ENCODE measurements at regions not wholly inside any gene's neighbourhood (a gene's known extent, or its start where the extent isn't known, plus 50 kb on each side); places are given as distances from the start of the nearest gene placed in this dataset.

DNA sequence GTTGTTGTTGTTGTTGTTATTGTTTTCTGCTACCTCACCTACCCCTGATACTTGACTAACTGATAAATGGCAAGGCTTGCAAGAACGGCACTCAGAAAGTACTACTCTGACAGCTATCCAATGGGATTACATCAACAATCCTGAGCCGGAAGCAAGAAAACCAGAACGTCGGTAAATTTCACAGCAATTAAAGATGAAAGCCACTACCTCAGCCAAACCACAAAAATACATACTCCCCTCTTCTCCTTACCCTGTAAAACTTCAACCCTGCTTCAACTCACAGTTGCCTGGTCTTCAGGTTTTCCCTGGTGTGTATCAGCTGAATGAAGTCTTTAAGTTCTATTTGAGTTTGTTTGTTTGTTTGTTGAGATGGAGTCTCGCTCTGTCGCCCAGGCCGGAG is 293.7 kb upstream of the RND3 start:
- H3K27ac Mint-ChIP-seq, result no peak overlapping the region
- no peaks in the 10 kb centered on the region for H3K27me3 Mint-ChIP-seq
- H3K9me3 Mint-ChIP-seq, result peaks cover 0 to 3% (median 0%) of the 10 kb centered on the region in 11 donors
- intact Hi-C loops (cut with micrococcal nuclease), result no loop called here
- DNase-seq, result no peak
- no peaks in the 10 kb centered on the region for H3K4me1 Mint-ChIP-seq
- CTCF ChIA-PET, result no interaction called here
- ATAC-seq, result no peak
- Histone ChIP-seq H3K27ac (ENCODE audit: low read depth, low read length) (no peak overlapping the region), H3K4me1 (ENCODE audit: control insufficient read depth in 2 of 2, insufficient read depth in 2 of 2, low read length in 2 of 2) (no peaks in the 10 kb centered on the region), H3K36me3 (ENCODE audit: control insufficient read depth in 2 of 3, insufficient read depth in 3 of 3, low read length in 3 of 3) (no peaks in the 10 kb centered on the region), H3K4me3 (ENCODE audit: low read length) (no peak overlapping the region), H3K27me3 (ENCODE audit: control insufficient read depth in 2 of 2, insufficient read depth in 2 of 2, low read length in 2 of 2) (no peaks in the 10 kb centered on the region), H3K9me3 (ENCODE audit: control insufficient read depth in 2 of 3, low read length in 3 of 3) (no peaks in the 10 kb centered on the region)
- H3K4me3 Mint-ChIP-seq, result no peak overlapping the region
- POLR2A ChIA-PET, result no interaction called here
- H3K36me3 Mint-ChIP-seq, result no peaks in the 10 kb centered on the region

DNA sequence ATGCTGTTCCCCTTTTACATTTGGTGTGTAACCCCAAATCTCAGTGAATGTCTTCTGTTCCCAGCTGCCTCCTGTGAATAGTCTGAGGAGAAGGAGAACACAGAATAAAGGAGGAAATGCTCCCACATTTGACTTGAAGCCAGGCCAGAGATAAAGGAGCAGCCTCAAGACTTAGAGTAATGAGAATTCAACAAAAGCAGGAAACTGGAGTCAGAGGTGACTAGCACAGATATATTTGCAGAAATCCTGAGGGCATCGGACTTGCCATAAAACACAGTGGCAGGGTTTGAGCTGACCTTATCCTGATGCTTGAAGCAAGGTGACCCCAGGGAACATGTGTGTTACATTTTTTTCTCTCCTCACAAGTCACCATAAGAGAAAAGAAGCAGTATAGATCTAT is 291.4 kb upstream of the RND3 start:
- H3K36me3 ChIP-seq (ENCODE audit: control insufficient read depth in 2 of 3, insufficient read depth in 3 of 3, low read length in 3 of 3), result no peaks in the 10 kb centered on the region
- H3K27ac ChIP-seq (ENCODE audit: low read depth, low read length), result no peak overlapping the region
- H3K4me3 ChIP-seq (ENCODE audit: low read length), result no peak overlapping the region
- intact Hi-C loops (cut with micrococcal nuclease), result no loop called here
- Mint-ChIP-seq H3K27ac (no peak overlapping the region), H3K36me3 (no peaks in the 10 kb centered on the region), H3K9me3 (peaks cover 0 to 3% (median 0%) of the 10 kb centered on the region in 11 donors), H3K4me1 (no peaks in the 10 kb centered on the region), H3K27me3 (no peaks in the 10 kb centered on the region), H3K4me3 (no peak overlapping the region)
- H3K9me3 ChIP-seq (ENCODE audit: control insufficient read depth in 2 of 3, low read length in 3 of 3), result no peaks in the 10 kb centered on the region
- DNase-seq (no peak), ATAC-seq (no peak)
- no peaks in the 10 kb centered on the region for H3K27me3 ChIP-seq (ENCODE audit: control insufficient read depth in 2 of 2, insufficient read depth in 2 of 2, low read length in 2 of 2)
- ChIA-PET CTCF (no interaction called here), POLR2A (no interaction called here)
- no peaks in the 10 kb centered on the region for H3K4me1 ChIP-seq (ENCODE audit: control insufficient read depth in 2 of 2, insufficient read depth in 2 of 2, low read length in 2 of 2)

DNA sequence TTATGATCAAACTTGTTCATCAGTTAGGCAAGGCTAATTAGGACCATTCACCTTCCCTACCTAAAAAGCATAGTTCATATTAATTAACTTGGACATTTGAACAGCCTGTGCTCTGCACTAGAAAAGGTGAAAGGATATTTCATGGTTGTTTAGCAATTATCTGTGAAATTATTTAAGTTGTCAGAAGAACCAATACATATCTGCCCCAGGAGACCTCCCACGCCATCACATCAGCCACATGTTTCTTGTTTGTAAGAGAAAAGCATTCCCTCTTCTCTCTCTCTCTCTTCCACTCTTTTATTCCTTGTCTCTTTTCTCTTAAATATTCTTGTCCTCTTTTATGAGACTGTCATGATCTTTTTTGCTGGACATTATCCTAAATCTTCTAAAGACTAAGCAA is 282.0 kb upstream of the RND3 start:
- Mint-ChIP-seq H3K27me3 (peaks cover 0 to 5% (median 0%) of the 10 kb centered on the region in 5 donors), H3K4me3 (no peak overlapping the region), H3K9me3 (no peaks in the 10 kb centered on the region), H3K4me1 (no peaks in the 10 kb centered on the region), H3K27ac (no peak overlapping the region), H3K36me3 (no peaks in the 10 kb centered on the region)
- CTCF ChIA-PET, result no interaction called here
- no peak for DNase-seq
- Histone ChIP-seq H3K9me3 (ENCODE audit: control insufficient read depth in 2 of 3, low read length in 3 of 3) (no peaks in the 10 kb centered on the region), H3K27ac (ENCODE audit: low read depth, low read length) (no peak overlapping the region), H3K4me3 (ENCODE audit: low read length) (no peak overlapping the region), H3K4me1 (ENCODE audit: control insufficient read depth in 2 of 2, insufficient read depth in 2 of 2, low read length in 2 of 2) (no peaks in the 10 kb centered on the region), H3K36me3 (ENCODE audit: control insufficient read depth in 2 of 3, insufficient read depth in 3 of 3, low read length in 3 of 3) (no peaks in the 10 kb centered on the region), H3K27me3 (ENCODE audit: control insufficient read depth in 2 of 2, insufficient read depth in 2 of 2, low read length in 2 of 2) (no peaks in the 10 kb centered on the region)
- intact Hi-C loops (cut with micrococcal nuclease), result no loop called here
- ATAC-seq, result no peak
- POLR2A ChIA-PET, result no interaction called here

DNA sequence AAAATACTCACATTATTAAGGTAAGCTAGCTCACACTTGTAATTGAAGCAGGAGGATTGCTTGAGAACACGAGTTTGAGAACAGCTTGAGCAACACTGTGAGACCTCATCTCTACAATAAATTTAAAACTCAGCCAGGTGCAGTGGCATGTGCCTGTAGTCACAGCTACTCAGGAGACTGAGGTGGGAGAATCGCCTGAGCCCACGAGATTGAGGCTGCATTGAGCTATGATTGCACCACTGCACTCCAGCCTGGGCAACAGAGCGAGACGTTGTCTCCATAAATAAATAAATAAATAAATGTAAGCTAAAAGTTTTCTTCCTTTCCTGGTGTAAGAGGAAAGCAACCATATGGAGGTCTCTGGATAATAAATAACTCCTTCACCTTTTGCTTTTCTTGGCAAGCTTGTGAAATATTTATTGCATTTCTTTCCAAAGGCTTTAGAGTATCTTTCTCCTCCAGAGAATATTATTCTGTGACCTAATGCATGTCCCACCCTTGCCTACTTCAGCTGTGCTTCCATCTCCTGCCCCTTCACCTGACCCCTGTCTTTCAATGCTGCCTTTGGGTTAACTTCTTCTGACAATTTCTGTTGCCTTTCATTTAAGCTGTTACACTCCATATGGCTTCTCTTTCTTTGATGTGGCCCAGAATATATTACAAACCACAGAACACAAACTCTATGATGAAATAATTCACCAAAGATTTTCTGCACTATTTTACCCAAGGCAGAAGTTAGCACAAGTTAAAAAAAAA is 280.7 kb upstream of the RND3 start:
- Histone ChIP-seq H3K27ac (ENCODE audit: low read depth, low read length) (no peak overlapping the region), H3K4me3 (ENCODE audit: low read length) (no peak overlapping the region), H3K4me1 (ENCODE audit: control insufficient read depth in 2 of 2, insufficient read depth in 2 of 2, low read length in 2 of 2) (no peaks in the 10 kb centered on the region), H3K36me3 (ENCODE audit: control insufficient read depth in 2 of 3, insufficient read depth in 3 of 3, low read length in 3 of 3) (no peaks in the 10 kb centered on the region), H3K27me3 (ENCODE audit: control insufficient read depth in 2 of 2, insufficient read depth in 2 of 2, low read length in 2 of 2) (no peaks in the 10 kb centered on the region), H3K9me3 (ENCODE audit: control insufficient read depth in 2 of 3, low read length in 3 of 3) (no peaks in the 10 kb centered on the region)
- CTCF ChIA-PET, result no interaction called here
- Mint-ChIP-seq H3K4me1 (no peaks in the 10 kb centered on the region), H3K4me3 (no peak overlapping the region), H3K9me3 (peaks cover 0 to 3% (median 0%) of the 10 kb centered on the region in 11 donors), H3K27ac (no peak overlapping the region), H3K27me3 (peaks cover 0 to 5% (median 0%) of the 10 kb centered on the region in 5 donors), H3K36me3 (no peaks in the 10 kb centered on the region)
- POLR2A ChIA-PET, result no interaction called here
- ATAC-seq (no peak), DNase-seq (no peak)
- intact Hi-C loops (cut with micrococcal nuclease), result no loop called here

DNA sequence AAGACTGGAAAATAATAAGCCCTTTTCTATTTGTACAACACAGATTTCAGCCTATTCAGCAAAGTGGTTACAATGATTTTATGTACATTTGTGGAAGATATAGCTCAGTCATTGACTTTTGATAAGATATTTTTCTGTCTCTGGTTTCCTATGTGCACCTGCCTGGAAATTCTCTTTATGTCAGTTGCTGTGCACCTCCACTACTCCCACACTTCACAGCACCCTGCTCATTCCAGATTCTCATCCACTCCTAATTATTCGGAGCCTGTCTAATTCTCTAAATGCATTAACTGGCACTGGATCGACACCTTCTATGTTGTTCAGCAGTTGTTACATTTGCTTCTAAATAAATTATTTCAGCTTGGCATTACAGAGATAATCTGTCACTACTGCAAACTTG is 275.1 kb upstream of the RND3 start:
- H3K9me3 Mint-ChIP-seq, result peaks cover 0 to 3% (median 0%) of the 10 kb centered on the region in 11 donors
- no peak overlapping the region for H3K27ac Mint-ChIP-seq
- intact Hi-C loops (cut with micrococcal nuclease), result no loop called here
- Histone ChIP-seq H3K27ac (ENCODE audit: low read depth, low read length) (no peak overlapping the region), H3K4me3 (ENCODE audit: low read length) (no peak overlapping the region), H3K4me1 (ENCODE audit: control insufficient read depth in 2 of 2, insufficient read depth in 2 of 2, low read length in 2 of 2) (no peaks in the 10 kb centered on the region), H3K36me3 (ENCODE audit: control insufficient read depth in 2 of 3, insufficient read depth in 3 of 3, low read length in 3 of 3) (no peaks in the 10 kb centered on the region), H3K27me3 (ENCODE audit: control insufficient read depth in 2 of 2, insufficient read depth in 2 of 2, low read length in 2 of 2) (no peaks in the 10 kb centered on the region), H3K9me3 (ENCODE audit: control insufficient read depth in 2 of 3, low read length in 3 of 3) (peaks cover 0 to 3% (median 0%) of the 10 kb centered on the region in 3 experiments)
- no peaks in the 10 kb centered on the region for H3K4me1 Mint-ChIP-seq
- ChIA-PET POLR2A (no interaction called here), CTCF (no interaction called here)
- H3K27me3 Mint-ChIP-seq, result peaks cover 0 to 5% (median 0%) of the 10 kb centered on the region in 5 donors
- no peaks in the 10 kb centered on the region for H3K36me3 Mint-ChIP-seq
- ATAC-seq, result no peak
- H3K4me3 Mint-ChIP-seq, result no peak overlapping the region
- no peak for DNase-seq

DNA sequence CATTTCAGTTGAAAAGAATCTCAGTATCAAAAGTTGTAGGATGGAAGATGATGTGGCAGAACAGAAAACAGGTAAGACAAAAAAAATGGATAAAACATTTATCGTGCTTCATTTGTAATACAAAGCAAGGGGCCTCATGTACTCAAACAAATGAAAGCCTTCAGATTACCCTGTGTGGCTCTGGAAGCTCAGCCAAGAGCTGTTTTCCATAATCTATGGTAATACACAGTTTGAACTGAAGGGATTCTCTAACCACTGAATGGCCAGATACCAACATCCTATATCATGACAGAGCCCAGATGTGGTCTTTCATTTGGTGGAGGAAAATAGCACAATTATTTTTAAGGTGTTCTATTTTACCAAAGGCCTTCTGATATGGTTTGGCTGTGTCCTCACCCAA is 272.1 kb upstream of the RND3 start:
- H3K27ac Mint-ChIP-seq, result no peak overlapping the region
- no peaks in the 10 kb centered on the region for H3K36me3 Mint-ChIP-seq
- no peaks in the 10 kb centered on the region for H3K4me1 ChIP-seq (ENCODE audit: control insufficient read depth in 2 of 2, insufficient read depth in 2 of 2, low read length in 2 of 2)
- H3K27me3 Mint-ChIP-seq, result no peaks in the 10 kb centered on the region
- H3K4me1 Mint-ChIP-seq, result no peaks in the 10 kb centered on the region
- H3K36me3 ChIP-seq (ENCODE audit: control insufficient read depth in 2 of 3, insufficient read depth in 3 of 3, low read length in 3 of 3), result no peaks in the 10 kb centered on the region
- DNase-seq (no peak), ATAC-seq (no peak)
- H3K9me3 Mint-ChIP-seq, result peaks cover 0 to 3% (median 0%) of the 10 kb centered on the region in 11 donors
- no peak overlapping the region for H3K27ac ChIP-seq (ENCODE audit: low read depth, low read length)
- no peak overlapping the region for H3K4me3 Mint-ChIP-seq
- no peaks in the 10 kb centered on the region for H3K27me3 ChIP-seq (ENCODE audit: control insufficient read depth in 2 of 2, insufficient read depth in 2 of 2, low read length in 2 of 2)
- ChIA-PET POLR2A (no interaction called here), CTCF (no interaction called here)
- peaks cover 0 to 3% (median 0%) of the 10 kb centered on the region in 3 experiments for H3K9me3 ChIP-seq (ENCODE audit: control insufficient read depth in 2 of 3, low read length in 3 of 3)
- intact Hi-C loops (cut with micrococcal nuclease), result no loop called here
- H3K4me3 ChIP-seq (ENCODE audit: low read length), result no peak overlapping the region

DNA sequence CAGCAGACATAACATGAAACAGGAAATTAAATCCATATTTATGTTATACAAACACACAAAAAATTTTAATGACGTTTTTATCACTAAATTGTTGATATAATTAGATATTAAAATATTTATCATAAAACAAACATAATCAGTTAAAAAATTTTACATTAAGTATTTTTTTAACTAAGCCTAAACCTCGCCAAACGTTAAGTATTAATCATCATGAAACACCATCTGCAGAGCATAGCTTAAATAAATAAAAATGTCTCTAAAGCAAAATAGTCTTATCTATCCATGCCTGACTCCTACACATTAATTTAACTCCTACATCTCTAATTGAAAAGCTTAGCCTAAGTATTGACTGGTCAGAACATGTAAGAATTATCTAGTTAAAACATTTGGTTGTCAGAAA is 271.6 kb upstream of the RND3 start:
- Histone ChIP-seq H3K9me3 (ENCODE audit: control insufficient read depth in 2 of 3, low read length in 3 of 3) (peaks cover 0 to 3% (median 0%) of the 10 kb centered on the region in 3 experiments), H3K4me1 (ENCODE audit: control insufficient read depth in 2 of 2, insufficient read depth in 2 of 2, low read length in 2 of 2) (no peaks in the 10 kb centered on the region), H3K27ac (ENCODE audit: low read depth, low read length) (no peak overlapping the region), H3K36me3 (ENCODE audit: control insufficient read depth in 2 of 3, insufficient read depth in 3 of 3, low read length in 3 of 3) (no peaks in the 10 kb centered on the region), H3K4me3 (ENCODE audit: low read length) (no peak overlapping the region), H3K27me3 (ENCODE audit: control insufficient read depth in 2 of 2, insufficient read depth in 2 of 2, low read length in 2 of 2) (no peaks in the 10 kb centered on the region)
- intact Hi-C loops (cut with micrococcal nuclease), result no loop called here
- ATAC-seq (no peak), DNase-seq (no peak)
- Mint-ChIP-seq H3K4me1 (no peaks in the 10 kb centered on the region), H3K36me3 (no peaks in the 10 kb centered on the region), H3K4me3 (no peak overlapping the region), H3K27ac (no peak overlapping the region), H3K9me3 (peaks cover 0 to 3% (median 0%) of the 10 kb centered on the region in 11 donors), H3K27me3 (no peaks in the 10 kb centered on the region)
- POLR2A ChIA-PET, result no interaction called here
- CTCF ChIA-PET, result no interaction called here

All from naive thymus-derived CD4-positive, alpha-beta T cell (primary cell).